NCI-H1694 (cell line): ENCODE measurements at regions not wholly inside any gene's neighbourhood (a gene's known extent, or its start where the extent isn't known, plus 50 kb on each side); places are given as distances from the start of the nearest gene placed in this dataset.
"Not testable (repeated sequence)": the region's sequence is repeated elsewhere in the genome, so short reads cannot be mapped to it uniquely, and the experiment has no call there.

Source experiments
- DNase-seq: peaks from one replicate; lab custom pipeline; 2025; lab: John Stamatoyannopoulos, UW

- DNase-seq = peak; percentile 51
Observed at GRCh38 chr6:167690167-167690922, 136.4 kb upstream of the AFDN start.

- DNase-seq = peak; percentile 95
Observed at GRCh38 chr6:167690931-167691330, 135.8 kb upstream of the AFDN start.

- no peak for DNase-seq
Observed at GRCh38 chr6:167691533-167692312, 135.0 kb upstream of the AFDN start.

DNA sequence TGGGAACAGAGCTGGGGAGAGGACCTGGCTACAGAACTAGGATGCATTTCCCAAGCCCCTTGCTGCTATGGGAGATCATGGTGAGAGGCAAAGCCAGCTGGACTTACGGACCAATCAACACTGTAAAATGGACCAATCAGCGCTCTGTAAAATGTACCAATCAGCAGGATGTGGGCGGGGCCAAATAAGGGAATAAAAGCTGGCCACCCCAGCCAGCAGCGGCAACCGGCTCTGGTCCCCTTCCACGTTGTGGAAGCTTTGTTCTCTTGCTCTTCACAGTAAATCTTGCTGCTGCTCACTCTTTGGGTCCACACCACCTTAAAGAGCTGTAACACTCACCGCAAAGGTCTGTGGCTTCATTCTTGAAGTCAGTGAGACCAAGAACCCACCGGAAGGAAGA lies 133.2 kb upstream of the AFDN start:
- DNase-seq = not testable (repeated sequence)

- DNase-seq = no peak
Observed at GRCh38 chr6:167695831-167696230, 130.9 kb upstream of the AFDN start.

DNA sequence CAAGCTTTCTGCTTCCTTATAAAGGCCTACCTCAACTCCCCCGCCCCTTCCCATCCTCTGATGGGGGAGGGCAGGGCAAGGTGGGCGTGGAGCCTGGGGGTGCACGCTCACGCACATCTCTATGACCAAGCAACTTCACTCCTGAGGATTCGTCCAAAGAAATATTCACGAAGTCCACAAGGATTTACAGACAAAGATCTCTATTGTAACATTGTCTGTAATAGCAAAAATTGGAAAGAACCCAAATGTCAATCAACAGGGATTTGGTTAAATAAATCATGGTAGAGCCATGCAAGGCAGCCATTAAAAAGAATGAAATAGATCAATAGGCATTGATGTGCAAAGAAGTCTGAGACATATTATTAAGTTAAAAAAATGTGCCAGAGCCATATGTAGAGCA lies 130.4 kb upstream of the AFDN start:
- DNase-seq = no peak

DNA sequence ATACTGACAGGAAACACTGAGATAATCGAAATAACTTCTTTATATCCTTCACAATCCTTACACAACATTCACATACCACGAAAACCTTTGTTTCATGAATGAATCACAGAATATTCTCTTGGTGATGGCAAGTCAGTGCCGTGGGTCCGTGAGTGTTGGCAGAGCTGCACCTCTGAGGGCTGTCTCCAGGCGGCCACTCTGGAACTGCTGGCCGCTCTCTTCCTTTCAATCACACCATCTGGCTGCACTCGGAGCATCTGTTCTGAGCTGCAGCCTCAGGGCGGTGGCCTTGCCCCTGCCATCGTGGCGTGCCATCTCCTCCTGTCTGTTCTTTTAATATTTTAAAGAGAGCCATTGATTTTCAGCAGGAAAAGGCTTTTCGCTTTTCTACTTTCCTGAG lies 129.4 kb upstream of the AFDN start:
- DNase-seq = peak; percentile 72

DNA sequence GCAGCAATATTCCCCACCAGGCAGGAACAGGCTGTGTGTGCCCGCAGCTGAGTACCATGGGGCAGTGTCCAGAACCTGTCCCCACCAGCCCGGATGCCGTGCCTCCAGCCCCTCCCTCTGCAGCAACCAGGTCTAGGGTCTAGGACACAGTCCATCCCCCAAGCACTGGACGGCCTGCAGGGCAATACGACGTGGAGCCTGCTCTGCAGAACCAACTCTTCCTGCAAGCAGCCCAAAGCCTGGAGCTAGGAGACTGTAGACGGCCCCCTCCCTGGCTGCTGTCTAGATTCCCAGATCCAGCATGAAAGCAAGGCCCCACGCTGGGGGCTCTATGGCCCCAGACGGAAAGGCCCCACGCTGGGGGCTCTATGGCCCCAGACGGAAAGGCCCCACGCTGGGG lies 128.2 kb upstream of the AFDN start:
- no peak for DNase-seq

DNA sequence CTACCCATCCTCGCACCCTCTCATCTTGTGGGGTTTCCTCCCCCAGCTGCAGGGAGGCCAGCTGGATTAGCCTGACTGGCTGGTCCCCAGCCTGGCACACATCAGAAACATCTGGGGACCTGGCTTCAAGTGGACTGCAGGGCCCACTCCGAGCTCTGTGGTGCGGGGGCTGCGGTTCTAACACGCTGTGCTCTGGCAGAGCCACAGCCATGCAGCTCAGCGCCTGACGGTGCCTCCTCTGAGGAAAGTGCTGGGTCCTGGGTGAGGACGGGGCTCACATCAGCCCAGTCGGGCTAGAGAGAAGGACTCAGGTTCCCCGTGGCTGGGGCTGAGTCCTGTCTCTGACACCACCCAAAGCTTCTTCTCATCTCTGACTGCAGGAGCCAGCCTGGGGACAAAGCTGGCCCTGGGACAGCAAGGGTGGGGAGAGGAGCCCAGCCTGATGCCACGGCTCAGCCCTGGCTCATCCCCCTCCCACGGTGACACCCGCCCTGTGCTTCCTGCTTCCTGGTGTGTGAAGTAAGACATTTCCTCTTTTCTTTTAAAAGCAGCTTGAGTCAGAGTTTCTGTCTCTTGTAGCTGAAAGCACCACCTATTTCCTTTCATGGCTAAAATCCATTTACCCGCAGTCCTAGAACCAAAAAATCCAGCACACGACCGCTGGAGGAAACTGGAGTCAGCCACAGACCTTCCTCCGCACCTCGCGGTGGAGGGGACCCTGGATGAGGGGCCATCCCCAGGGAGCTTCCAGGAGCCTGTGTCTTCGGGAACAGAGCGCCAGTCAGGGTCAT lies 127.4 kb upstream of the AFDN start:
- DNase-seq = no peak

DNA sequence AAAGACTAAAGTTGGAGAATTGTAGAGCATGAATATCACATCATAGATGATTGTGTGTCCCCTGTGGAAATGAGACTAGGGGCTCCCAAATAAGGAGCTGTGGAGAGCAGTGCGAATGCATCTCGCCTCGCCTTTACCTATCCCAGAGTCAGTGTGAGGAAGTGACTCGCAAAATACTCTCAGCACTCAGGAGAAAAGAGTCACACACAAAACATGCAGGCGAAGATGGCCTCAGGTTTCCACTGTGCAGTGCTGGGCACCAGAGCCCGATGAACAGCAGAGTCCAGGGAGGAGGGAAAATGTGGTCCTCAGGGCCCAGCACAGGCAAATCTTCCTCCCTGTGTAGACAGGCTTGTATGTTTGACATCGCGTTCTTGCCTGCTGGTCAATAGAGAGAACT lies 126.5 kb upstream of the AFDN start:
- DNase-seq = no peak

DNA sequence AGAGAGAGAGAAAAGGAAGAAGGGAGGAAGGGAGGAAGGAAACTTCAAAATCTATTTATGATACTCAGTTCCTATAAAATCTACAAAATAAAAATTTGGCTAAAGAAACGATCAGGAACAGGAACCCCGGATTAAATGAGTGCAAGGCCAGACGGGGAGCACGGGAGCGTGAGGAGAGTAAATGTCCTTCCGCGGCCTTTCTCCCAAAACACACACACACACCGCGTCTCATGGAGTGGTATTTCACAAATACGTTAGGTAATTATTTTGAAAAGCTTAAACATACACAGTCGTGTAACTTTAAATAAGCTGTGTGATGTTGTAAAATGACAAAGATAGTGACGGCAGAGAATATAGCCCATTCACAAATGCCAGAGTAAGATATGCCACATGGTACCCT lies 125.7 kb upstream of the AFDN start:
- DNase-seq = no peak

DNA sequence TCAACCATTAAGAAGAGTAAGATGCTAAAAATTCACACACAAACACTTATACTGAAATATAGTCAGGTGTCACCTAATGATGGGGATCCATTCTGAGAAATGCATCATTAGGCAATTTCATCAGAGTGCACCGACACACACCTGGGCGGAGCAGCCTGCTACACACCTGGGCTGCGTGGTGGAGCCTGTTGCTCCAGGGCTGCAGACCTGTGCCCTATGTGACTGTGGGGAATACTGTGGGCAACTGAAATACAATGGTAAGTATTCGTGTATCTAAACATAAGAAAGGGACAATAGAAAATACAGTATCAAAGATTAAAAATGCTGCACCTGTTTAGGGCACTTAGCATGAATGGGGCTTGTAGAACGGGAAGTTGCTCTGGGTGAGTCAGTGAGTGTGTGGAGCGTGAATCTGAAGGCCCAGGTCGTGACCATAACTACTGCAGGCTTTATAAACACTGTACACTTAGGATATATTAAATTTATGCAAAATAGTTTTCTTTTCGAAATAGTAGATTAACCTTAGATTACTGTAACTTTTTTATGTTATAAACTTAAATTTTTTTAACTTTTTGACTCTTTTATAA lies 124.4 kb upstream of the AFDN start:
- no peak for DNase-seq

DNA sequence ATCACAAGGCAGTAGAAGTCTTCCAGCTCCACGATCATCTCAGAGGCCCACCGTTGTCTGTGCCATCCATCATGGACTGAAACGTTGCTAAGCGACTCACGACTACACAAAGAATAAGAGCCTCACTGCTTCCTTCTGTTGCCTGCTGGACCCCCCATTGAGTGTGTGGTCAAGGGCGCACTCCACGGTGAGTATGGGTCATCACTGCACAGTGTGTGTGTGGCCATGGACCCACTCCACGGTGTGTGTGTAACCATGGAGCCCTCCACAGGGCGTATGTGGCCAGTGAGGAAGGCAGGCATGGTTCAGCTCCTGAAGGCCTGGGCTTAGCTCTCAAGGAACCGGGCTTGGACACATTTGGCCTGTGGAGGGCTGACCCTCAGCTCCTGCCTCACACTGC lies 123.4 kb upstream of the AFDN start:
- DNase-seq = no peak

- DNase-seq = no peak
Observed at GRCh38 chr6:167703781-167704180, 122.9 kb upstream of the AFDN start.

GRCh38 chr6:167704396-167704901 lies 122.3 kb upstream of the AFDN start:
- no peak for DNase-seq

DNA sequence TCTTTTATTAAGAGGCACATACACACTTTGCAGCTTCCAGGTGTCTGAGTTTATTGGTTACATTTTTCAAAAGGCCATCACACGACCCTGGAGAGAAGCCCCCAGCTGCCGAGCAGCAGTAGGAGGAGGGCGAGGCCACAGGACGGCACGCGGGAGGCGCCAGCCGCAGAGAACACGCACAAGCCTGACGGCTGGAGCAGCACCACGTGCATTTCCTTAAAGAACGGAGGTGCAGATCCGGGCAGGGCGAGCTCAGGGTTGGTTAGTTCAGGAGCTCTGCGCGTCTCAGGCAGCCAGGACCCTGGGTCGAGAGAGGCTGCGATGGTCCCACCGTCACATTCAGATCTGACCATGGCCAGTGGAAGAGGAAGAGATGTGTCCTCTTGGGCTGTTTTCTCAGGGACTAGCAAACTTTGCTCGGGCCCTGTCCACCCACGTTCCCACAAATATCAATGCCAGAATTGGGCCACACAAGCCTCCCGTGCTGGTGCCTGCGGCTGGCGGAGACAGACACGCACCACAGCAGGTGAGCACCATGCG lies 121.4 kb upstream of the AFDN start:
- no peak for DNase-seq

DNA sequence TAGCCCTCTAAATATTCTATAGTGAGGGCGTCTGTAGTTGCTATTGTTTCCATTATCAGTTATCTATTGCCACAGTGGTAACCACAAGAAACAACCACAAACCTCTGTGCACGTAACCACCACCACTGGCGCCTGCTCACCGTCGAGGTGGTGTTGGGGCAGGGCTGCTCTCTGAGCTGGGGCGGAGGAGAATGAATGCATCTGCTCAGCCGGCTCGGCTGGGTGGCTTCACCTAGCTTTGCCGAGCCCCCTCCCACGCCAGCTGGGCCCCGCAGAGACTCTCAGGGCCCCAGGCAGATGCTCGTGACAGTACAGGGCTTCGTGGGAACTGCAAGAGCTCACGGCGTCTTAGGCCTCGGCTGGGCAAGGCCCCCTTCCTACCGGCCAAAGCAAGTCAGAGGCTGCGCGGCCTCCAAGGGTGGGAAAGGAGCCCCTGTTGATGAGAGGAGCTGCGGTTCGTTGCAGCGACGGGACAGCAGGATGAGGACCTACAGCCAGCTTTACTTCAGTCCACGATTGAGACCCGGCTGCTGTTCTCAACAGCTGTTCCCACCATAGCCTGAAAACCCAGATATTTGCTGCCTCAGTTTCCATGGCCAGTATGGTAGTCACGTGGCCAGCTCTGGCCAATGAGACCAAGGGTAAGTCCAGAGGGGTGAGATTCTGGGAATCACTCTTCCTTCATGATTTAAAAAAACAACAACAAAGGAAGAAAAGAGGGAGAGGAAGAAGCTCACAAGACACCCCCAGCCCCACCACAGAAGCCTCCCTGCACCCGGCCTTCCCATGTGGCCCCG lies 120.2 kb upstream of the AFDN start:
- DNase-seq = no peak

GRCh38 chr6:167707686-167708500 lies 118.8 kb upstream of the AFDN start:
- no peak for DNase-seq

DNA sequence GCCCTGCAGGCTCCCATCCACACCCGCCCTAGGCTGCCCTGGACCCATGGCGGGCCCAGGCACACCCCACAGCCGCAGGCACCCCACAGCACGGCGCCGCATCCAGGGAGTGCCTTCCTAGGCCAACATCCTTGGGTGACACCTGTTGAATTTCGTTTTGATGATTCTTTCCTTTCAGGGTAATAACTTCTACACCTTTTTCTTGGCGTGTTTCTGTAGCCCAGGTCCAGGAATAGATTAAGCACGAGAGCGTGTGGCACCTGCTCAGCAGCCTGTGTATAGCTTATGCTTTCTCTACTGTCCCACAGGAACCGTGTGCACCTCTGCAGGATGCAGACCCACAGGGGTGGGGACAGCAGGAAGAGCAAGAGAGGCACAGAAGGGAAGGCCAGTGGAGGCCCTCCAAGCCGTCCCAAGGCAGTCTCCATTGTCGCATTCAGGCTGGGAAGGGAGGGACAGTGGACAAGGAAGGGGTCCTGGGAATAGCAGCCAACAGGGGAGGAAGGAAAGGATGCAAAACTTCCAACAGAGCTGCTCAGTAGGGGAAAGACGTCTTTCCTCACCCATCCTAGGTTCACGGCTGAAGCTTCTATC lies 118.1 kb upstream of the AFDN start:
- no peak for DNase-seq

- no peak for DNase-seq
Observed at GRCh38 chr6:167709196-167709595, 117.5 kb upstream of the AFDN start.
